Gastrocnemius medialis (tissue), 4 donors: ENCODE measurements at regions not wholly inside any gene's neighbourhood (a gene's known extent, or its start where the extent isn't known, plus 50 kb on each side); places are given as distances from the start of the nearest gene placed in this dataset.

Experiments
- CTCF ChIP-seq, 5 experiments: fragments of 450-650 bp in 3 of 5; fragments of 200-600 bp in 2 of 5; sonication (generic) in 2 of 5; IDR thresholded peaks in 4 of 5; conservative IDR thresholded peaks in 1 of 5; 1 replicate in 4 of 5; 2 replicates in 1 of 5; pipeline ENCODE4 v1.5.1; 2016 to 2019; ENCODE audit warnings: antibody characterized with exemption in 5 of 5, mild to moderate bottlenecking in 3 of 5, moderate library complexity in 3 of 5
- POLR2A ChIP-seq, 2 donors: fragments of 450-650 bp; IDR thresholded peaks; one replicate each; pipeline ENCODE4 v1.6.1; 2017; ENCODE audit warnings: antibody characterized with exemption in 2 of 2, mild to moderate bottlenecking in 2 of 2, moderate library complexity in 2 of 2

GRCh38 chr6:44665683-44666082 is 278.2 kb downstream of the CDC5L start:
- TF ChIP-seq CTCF (IDR thresholded peaks at IDR 0.05 in 4 of 5, conservative IDR thresholded peaks at IDR 0.05 in 1 of 5) (no peak), POLR2A (IDR thresholded peaks at IDR 0.05) (no peak)
